Mesendoderm (in vitro differentiated cells): ENCODE measurements at regions not wholly inside any gene's neighbourhood (a gene's known extent, or its start where the extent isn't known, plus 50 kb on each side); places are given as distances from the start of the nearest gene placed in this dataset.

Source experiments
- DNase-seq: peaks from one replicate; pipeline ENCODE4 v3.0.0; 2013
- H2AK5ac ChIP-seq: 2 replicates; pipeline ENCODE4 v1.6.1; 2013; ENCODE audit warnings: low read length, inconsistent platforms
- H2BK120ac ChIP-seq: 2 replicates; pipeline ENCODE4 v1.6.1; 2013; ENCODE audit warnings: low read depth, mild to moderate bottlenecking, low read length, moderate library complexity, mixed read lengths
- H2BK15ac ChIP-seq: replicated peaks from 2 replicates; pipeline ENCODE4 v1.6.1; 2013; ENCODE audit warnings: low read depth, mild to moderate bottlenecking, moderate library complexity
- H2BK5ac ChIP-seq: 2 replicates; pipeline ENCODE4 v1.6.1; 2013; ENCODE audit warnings: low read length, inconsistent platforms
- H3K18ac ChIP-seq: 2 replicates; pipeline ENCODE4 v1.6.1; 2013; ENCODE audit warnings: mild to moderate bottlenecking, low read length, mixed read lengths
- H3K23ac ChIP-seq: one replicate; pipeline ENCODE4 v1.6.1; 2013; ENCODE audit warnings: low read length
- H3K27ac ChIP-seq: 2 replicates; pipeline ENCODE4 v1.5.1; 2013; ENCODE audit warnings: low read depth, mild to moderate bottlenecking, inconsistent platforms, low read length, moderate library complexity
- H3K27me3 ChIP-seq: 2 replicates; pipeline ENCODE4 v1.6.1; 2013; ENCODE audit warnings: low read length, control low read depth, mild to moderate bottlenecking, inconsistent platforms; ENCODE audit not compliant: insufficient read depth, poor library complexity
- H3K36me3 ChIP-seq: 2 replicates; pipeline ENCODE4 v1.6.1; 2013; ENCODE audit warnings: low read length, inconsistent platforms; ENCODE audit not compliant: control insufficient read depth, insufficient read depth
- H3K4ac ChIP-seq: one replicate; pipeline ENCODE4 v1.6.1; 2013; ENCODE audit warnings: low read depth, mild to moderate bottlenecking, low read length, moderate library complexity
- H3K4me1 ChIP-seq: 2 replicates; pipeline ENCODE4 v1.6.1; 2013; ENCODE audit warnings: low read depth, low read length, inconsistent platforms; ENCODE audit not compliant: control insufficient read depth
- H3K4me2 ChIP-seq: 2 replicates; pipeline ENCODE4 v1.6.1; 2013; ENCODE audit warnings: low read length
- H3K4me3 ChIP-seq: 2 replicates; pipeline ENCODE4 v1.5.1; 2013; ENCODE audit warnings: mild to moderate bottlenecking, low read length
- H3K56ac ChIP-seq: one replicate; pipeline ENCODE4 v1.6.1; 2013; ENCODE audit warnings: low read length
- H3K79me1 ChIP-seq: 2 replicates; pipeline ENCODE4 v1.6.1; 2013; ENCODE audit warnings: low read length, inconsistent platforms
- H3K79me2 ChIP-seq: 2 replicates; pipeline ENCODE4 v1.6.1; 2013; ENCODE audit warnings: mild to moderate bottlenecking, low read length; ENCODE audit not compliant: control insufficient read depth, insufficient read depth
- H3K9ac ChIP-seq: 2 replicates; pipeline ENCODE4 v1.6.1; 2013; ENCODE audit warnings: low read length, inconsistent platforms
- H4K5ac ChIP-seq: one replicate; pipeline ENCODE4 v1.6.1; 2013; ENCODE audit warnings: low read length
- H4K8ac ChIP-seq: one replicate; pipeline ENCODE4 v1.6.1; 2013; ENCODE audit warnings: low read depth, mild to moderate bottlenecking, control low read depth, low read length, moderate library complexity
- WGBS: extraction: QIAGEN DNeasy Blood & Tissue Kit; methylation state at CpG from one replicate; pipeline ENCODE4 v1.1.7; 2013; ENCODE audit warnings: low lambda C conversion rate, missing lambda C conversion rate; ENCODE audit not compliant: insufficient coverage; ENCODE audit errors: extremely low coverage; 5-methylcytosine and 5-hydroxymethylcytosine counted together

- no peaks in the 10 kb centered on the region for H3K79me1 ChIP-seq
- no peaks in the 10 kb centered on the region for H3K79me2 ChIP-seq
- H2BK15ac ChIP-seq: no peak overlapping the region
- no CpG with 5 or more reads among the region's 2 CpGs for WGBS
- H2BK5ac ChIP-seq: no peak overlapping the region
- no peak overlapping the region for H3K18ac ChIP-seq
- H4K8ac ChIP-seq: no peak overlapping the region
- no peak overlapping the region for H3K9ac ChIP-seq
- H3K56ac ChIP-seq: no peak overlapping the region
- H3K4me3 ChIP-seq: no peak overlapping the region
- H4K5ac ChIP-seq: no peak overlapping the region
- H3K4me1 ChIP-seq: no peaks in the 10 kb centered on the region
- no peaks in the 10 kb centered on the region for H3K27me3 ChIP-seq
- H3K4me2 ChIP-seq: no peak overlapping the region
- no peak for DNase-seq
- H3K27ac ChIP-seq: no peak overlapping the region
- no peak overlapping the region for H3K23ac ChIP-seq
- H3K36me3 ChIP-seq: no peaks in the 10 kb centered on the region
- H3K4ac ChIP-seq: no peak overlapping the region
- H2AK5ac ChIP-seq: no peak overlapping the region
- no peak overlapping the region for H2BK120ac ChIP-seq
Measured at GRCh38 chr13:34431827-34432581, 510.1 kb upstream of the NBEA start.

- no peak overlapping the region for H3K56ac ChIP-seq
- no peaks in the 10 kb centered on the region for H3K79me1 ChIP-seq
- no peak overlapping the region for H3K23ac ChIP-seq
- no peaks in the 10 kb centered on the region for H3K27me3 ChIP-seq
- no peak overlapping the region for H3K4me3 ChIP-seq
- no peak overlapping the region for H3K9ac ChIP-seq
- no peak overlapping the region for H3K27ac ChIP-seq
- no peak overlapping the region for H4K5ac ChIP-seq
- no peak overlapping the region for H2AK5ac ChIP-seq
- no peak overlapping the region for H2BK120ac ChIP-seq
- no peak overlapping the region for H2BK15ac ChIP-seq
- no peak overlapping the region for H2BK5ac ChIP-seq
- peak; percentile 16 for DNase-seq
- H3K36me3 ChIP-seq: no peaks in the 10 kb centered on the region
- no peaks in the 10 kb centered on the region for H3K4me1 ChIP-seq
- no peak overlapping the region for H3K4ac ChIP-seq
- H3K4me2 ChIP-seq: no peak overlapping the region
- WGBS: no CpG with 5 or more reads among the region's 3 CpGs
- H3K18ac ChIP-seq: no peak overlapping the region
- no peak overlapping the region for H4K8ac ChIP-seq
- no peaks in the 10 kb centered on the region for H3K79me2 ChIP-seq
Measured at GRCh38 chr13:34435338-34435737, 506.7 kb upstream of the NBEA start.

DNA sequence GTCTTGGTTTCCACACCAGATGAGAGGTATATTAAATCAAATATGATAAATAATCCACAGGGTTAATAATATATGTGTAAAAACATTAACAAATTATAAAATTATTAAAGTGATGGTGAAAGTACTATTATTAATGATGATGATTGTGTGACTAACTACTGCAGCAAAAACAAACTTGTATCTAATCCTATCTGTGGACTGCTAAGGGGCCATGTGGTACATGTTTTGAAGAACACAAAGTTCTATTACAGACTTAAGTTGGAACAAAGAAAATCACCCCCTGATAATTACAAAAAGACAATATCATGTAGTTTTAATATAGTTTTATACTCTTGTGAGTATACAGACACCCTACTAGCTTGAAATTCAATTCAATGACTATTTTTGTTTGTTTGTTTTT is 504.2 kb upstream of the NBEA start:
- Histone ChIP-seq H3K36me3 (no peaks in the 10 kb centered on the region), H3K23ac (no peak overlapping the region), H3K4ac (no peak overlapping the region), H3K79me2 (no peaks in the 10 kb centered on the region), H3K18ac (no peak overlapping the region), H3K79me1 (no peaks in the 10 kb centered on the region), H3K4me2 (no peak overlapping the region), H4K8ac (no peak overlapping the region), H3K4me1 (no peaks in the 10 kb centered on the region), H2BK15ac (no peak overlapping the region), H3K27me3 (no peaks in the 10 kb centered on the region), H4K5ac (no peak overlapping the region), H3K56ac (no peak overlapping the region), H3K27ac (no peak overlapping the region), H2AK5ac (no peak overlapping the region), H2BK5ac (no peak overlapping the region), H3K4me3 (no peak overlapping the region), H3K9ac (no peak overlapping the region), H2BK120ac (no peak overlapping the region)
- DNase-seq: no peak

- Histone ChIP-seq H3K4me3 (no peak overlapping the region), H3K56ac (no peak overlapping the region), H2BK15ac (no peak overlapping the region), H3K4me1 (no peaks in the 10 kb centered on the region), H2BK5ac (no peak overlapping the region), H3K23ac (no peak overlapping the region), H3K79me1 (no peaks in the 10 kb centered on the region), H2AK5ac (no peak overlapping the region), H3K4ac (no peak overlapping the region), H2BK120ac (no peak overlapping the region), H3K27me3 (peaks cover 1% of the 10 kb centered on the region), H3K9ac (no peak overlapping the region), H3K36me3 (no peaks in the 10 kb centered on the region), H4K8ac (no peak overlapping the region), H3K4me2 (no peak overlapping the region), H3K79me2 (no peaks in the 10 kb centered on the region), H3K27ac (no peak overlapping the region), H3K18ac (no peak overlapping the region), H4K5ac (no peak overlapping the region)
- peak; percentile 27 for DNase-seq
Measured at GRCh38 chr13:34452831-34453230, 489.2 kb upstream of the NBEA start.

- Histone ChIP-seq H2BK120ac (no peak overlapping the region), H3K23ac (no peak overlapping the region)
Measured at GRCh38 chr13:34458756-34459715, 483.0 kb upstream of the NBEA start.

More at GRCh38 chr13:34458756-34459715, 483.0 kb upstream of the NBEA start:
- Histone ChIP-seq H3K4me2 (no peak overlapping the region), H2BK15ac (no peak overlapping the region), H3K27me3 (no peaks in the 10 kb centered on the region), H2BK5ac (no peak overlapping the region), H3K27ac (no peak overlapping the region), H3K4me1 (no peaks in the 10 kb centered on the region), H2AK5ac (no peak overlapping the region), H3K9ac (no peak overlapping the region), H3K79me2 (no peaks in the 10 kb centered on the region), H3K79me1 (no peaks in the 10 kb centered on the region), H3K56ac (no peak overlapping the region), H4K8ac (no peak overlapping the region), H3K4me3 (no peak overlapping the region), H3K36me3 (no peaks in the 10 kb centered on the region), H3K18ac (no peak overlapping the region), H4K5ac (no peak overlapping the region), H3K4ac (no peak overlapping the region)
- DNase-seq: no peak
- WGBS: no CpG with 5 or more reads among the region's 4 CpGs
